GM19438 (cell line): ENCODE measurements at regions not wholly inside any gene's neighbourhood (a gene's known extent, or its start where the extent isn't known, plus 50 kb on each side); places are given as distances from the start of the nearest gene placed in this dataset.
"Not testable (repeated sequence)": the region's sequence is repeated elsewhere in the genome, so short reads cannot be mapped to it uniquely, and the experiment has no call there.

Source experiments
- ATAC-seq: cut with Tn5 transposase; IDR thresholded peaks from one replicate; pipeline ENCODE4 v1.9.1; 2021; ENCODE audit warnings: low read depth; ENCODE audit not compliant: unreplicated experiment

- not testable (repeated sequence) for ATAC-seq
These were observed 83.0 kb downstream of the POTEC start for GRCh38 chr18:14460364-14460763.

- ATAC-seq, result not testable (repeated sequence)
These were observed 83.6 kb downstream of the POTEC start for GRCh38 chr18:14459826-14460225.

GRCh38 chr18:14458009-14458945 is 85.1 kb downstream of the POTEC start:
- ATAC-seq, result not testable (repeated sequence)

- ATAC-seq, result not testable (repeated sequence)
These were observed 92.8 kb downstream of the POTEC start for GRCh38 chr18:14450637-14451009.

- not testable (repeated sequence) for ATAC-seq
These were observed 93.3 kb downstream of the POTEC start for GRCh38 chr18:14449995-14450636.

GRCh38 chr18:14449062-14449461 is 94.3 kb downstream of the POTEC start:
- not testable (repeated sequence) for ATAC-seq

GRCh38 chr18:14447715-14448114 is 95.7 kb downstream of the POTEC start:
- not testable (repeated sequence) for ATAC-seq

GRCh38 chr18:14435460-14435859 is 107.9 kb downstream of the POTEC start:
- ATAC-seq, result not testable (repeated sequence)

GRCh38 chr18:14432371-14432770 is 111.0 kb downstream of the POTEC start:
- not testable (repeated sequence) for ATAC-seq

GRCh38 chr18:14431031-14431521 is 112.3 kb downstream of the POTEC start:
- not testable (repeated sequence) for ATAC-seq

GRCh38 chr18:14415806-14416205 is 127.6 kb downstream of the POTEC start:
- not testable (repeated sequence) for ATAC-seq

- ATAC-seq, result not testable (repeated sequence)
These were observed 128.0 kb downstream of the POTEC start for GRCh38 chr18:14415399-14415798.

GRCh38 chr18:14395533-14395932 is 147.9 kb downstream of the POTEC start:
- ATAC-seq, result not testable (repeated sequence)

GRCh38 chr18:14393563-14394103 is 149.8 kb downstream of the POTEC start:
- ATAC-seq, result not testable (repeated sequence)

- not testable (repeated sequence) for ATAC-seq
These were observed 150.8 kb downstream of the POTEC start for GRCh38 chr18:14392604-14393003.

GRCh38 chr18:14384961-14385360 is 158.4 kb downstream of the POTEC start:
- not testable (repeated sequence) for ATAC-seq

GRCh38 chr18:14382666-14383065 is 160.7 kb downstream of the POTEC start:
- ATAC-seq, result not testable (repeated sequence)

GRCh38 chr18:14379489-14379888 is 163.9 kb downstream of the POTEC start:
- not testable (repeated sequence) for ATAC-seq

- not testable (repeated sequence) for ATAC-seq
These were observed 165.0 kb downstream of the POTEC start for GRCh38 chr18:14378376-14378775.

GRCh38 chr18:14361346-14361745 is 182.1 kb downstream of the POTEC start:
- ATAC-seq, result not testable (repeated sequence)
